ENCODE measurements at regions not wholly inside any gene's neighbourhood (a gene's known extent, or its start where the extent isn't known, plus 50 kb on each side); places are given as distances from the start of the nearest gene placed in this dataset.

- Histone ChIP-seq H2AFZ (ENCODE audit: low read length) (no peak overlapping the region), H4K20me1 (ENCODE audit: insufficient read depth, low read length) (no peaks in the 10 kb centered on the region)
- TF ChIP-seq CTCF (IDR thresholded peaks at IDR 0.05; ENCODE audit: extremely low read depth, low read depth, low read length): no peak
These were observed 65.1 kb upstream of the ID3 start for GRCh38 chr1:23624440-23624839.

GRCh38 chr1:23622284-23622683 lies 63.0 kb upstream of the ID3 start:
- H3K4me2 ChIP-seq (ENCODE audit: insufficient read depth, low read length): no peak overlapping the region
- H3K79me2 ChIP-seq (ENCODE audit: insufficient read depth, low read length): no peaks in the 10 kb centered on the region
- H4K20me1 ChIP-seq (ENCODE audit: insufficient read depth, low read length): no peaks in the 10 kb centered on the region
- peaks cover 30% of the 10 kb centered on the region for H3K27me3 ChIP-seq (ENCODE audit: insufficient read depth, low read length)
- no peak overlapping the region for H3K27ac ChIP-seq (ENCODE audit: low read depth, low read length)
- H2AFZ ChIP-seq (ENCODE audit: low read length): no peak overlapping the region
- H3K9me3 ChIP-seq (ENCODE audit: low read depth, low read length): no peaks in the 10 kb centered on the region
- DNase-seq (ENCODE audit: insufficient read length, low spot score, missing footprints): no peak
- H3K4me1 ChIP-seq (ENCODE audit: insufficient read depth, low read length): no peaks in the 10 kb centered on the region
- no peaks in the 10 kb centered on the region for H3K36me3 ChIP-seq (ENCODE audit: insufficient read depth, low read length)
- TF ChIP-seq CTCF (IDR thresholded peaks at IDR 0.05; ENCODE audit: extremely low read depth, low read depth, low read length): no peak
- H3K4me3 ChIP-seq (ENCODE audit: insufficient read depth, low read length): no peak overlapping the region

More at GRCh38 chr1:23624440-23624839, 65.1 kb upstream of the ID3 start:
- Histone ChIP-seq H3K4me1 (ENCODE audit: insufficient read depth, low read length) (no peaks in the 10 kb centered on the region), H3K4me2 (ENCODE audit: insufficient read depth, low read length) (no peak overlapping the region), H3K79me2 (ENCODE audit: insufficient read depth, low read length) (no peaks in the 10 kb centered on the region), H3K27ac (ENCODE audit: low read depth, low read length) (no peak overlapping the region), H3K9me3 (ENCODE audit: low read depth, low read length) (no peaks in the 10 kb centered on the region), H3K27me3 (ENCODE audit: insufficient read depth, low read length) (peaks cover 17% of the 10 kb centered on the region), H3K36me3 (ENCODE audit: insufficient read depth, low read length) (no peaks in the 10 kb centered on the region), H3K4me3 (ENCODE audit: insufficient read depth, low read length) (no peak overlapping the region)
- DNase-seq (ENCODE audit: insufficient read length, low spot score, missing footprints): no peak

- no peak overlapping the region for H3K27ac ChIP-seq (ENCODE audit: low read depth, low read length)
- H3K4me2 ChIP-seq (ENCODE audit: insufficient read depth, low read length): no peak overlapping the region
- no peak for TF ChIP-seq CTCF (IDR thresholded peaks at IDR 0.05; ENCODE audit: extremely low read depth, low read depth, low read length)
These were observed 61.3 kb upstream of the ID3 start for GRCh38 chr1:23620605-23621004.

GRCh38 chr1:23619299-23620188 lies 60.2 kb upstream of the ID3 start:
- Histone ChIP-seq H3K27ac (ENCODE audit: low read depth, low read length) (no peak overlapping the region), H3K36me3 (ENCODE audit: insufficient read depth, low read length) (no peaks in the 10 kb centered on the region), H3K4me2 (ENCODE audit: insufficient read depth, low read length) (peak overlapping the region; percentile 58), H3K4me3 (ENCODE audit: insufficient read depth, low read length) (no peak overlapping the region), H4K20me1 (ENCODE audit: insufficient read depth, low read length) (no peaks in the 10 kb centered on the region), H3K79me2 (ENCODE audit: insufficient read depth, low read length) (no peaks in the 10 kb centered on the region), H3K4me1 (ENCODE audit: insufficient read depth, low read length) (no peaks in the 10 kb centered on the region), H3K9me3 (ENCODE audit: low read depth, low read length) (no peaks in the 10 kb centered on the region), H3K27me3 (ENCODE audit: insufficient read depth, low read length) (peaks cover 37% of the 10 kb centered on the region), H2AFZ (ENCODE audit: low read length) (no peak overlapping the region)
- TF ChIP-seq CTCF (IDR thresholded peaks at IDR 0.05; ENCODE audit: extremely low read depth, low read depth, low read length): no peak
- peak; percentile 75 for DNase-seq (ENCODE audit: insufficient read length, low spot score, missing footprints)

More at GRCh38 chr1:23620605-23621004, 61.3 kb upstream of the ID3 start:
- H4K20me1 ChIP-seq (ENCODE audit: insufficient read depth, low read length): no peaks in the 10 kb centered on the region
- no peak overlapping the region for H3K4me3 ChIP-seq (ENCODE audit: insufficient read depth, low read length)
- no peak overlapping the region for H2AFZ ChIP-seq (ENCODE audit: low read length)
- H3K79me2 ChIP-seq (ENCODE audit: insufficient read depth, low read length): no peaks in the 10 kb centered on the region
- no peaks in the 10 kb centered on the region for H3K9me3 ChIP-seq (ENCODE audit: low read depth, low read length)
- no peaks in the 10 kb centered on the region for H3K4me1 ChIP-seq (ENCODE audit: insufficient read depth, low read length)
- H3K36me3 ChIP-seq (ENCODE audit: insufficient read depth, low read length): no peaks in the 10 kb centered on the region
- no peak for DNase-seq (ENCODE audit: insufficient read length, low spot score, missing footprints)
- H3K27me3 ChIP-seq (ENCODE audit: insufficient read depth, low read length): peaks cover 36% of the 10 kb centered on the region

Measured in osteoblast (primary cell).